Loucy (cell line): ENCODE measurements at regions not wholly inside any gene's neighbourhood (a gene's known extent, or its start where the extent isn't known, plus 50 kb on each side); places are given as distances from the start of the nearest gene placed in this dataset.
A peak's percentile ranks its signal among the peaks of the same experiment; 100 is the strongest.

Experiments
- H2AFZ ChIP-seq: fragments of 200-600 bp; sonication (generic); 2 replicates; pipeline ENCODE4 v1.6.0; 2016; ENCODE audit warnings: antibody characterized with exemption, mild to moderate bottlenecking, low read length, moderate library complexity
- H3F3A ChIP-seq: fragments of 200-600 bp; 2 replicates; pipeline ENCODE4 v1.6.0; 2016; ENCODE audit warnings: antibody characterized with exemption, low read depth, mild to moderate bottlenecking
- H3K27me3 ChIP-seq: fragments of 200-600 bp; sonication (generic); 2 replicates; pipeline ENCODE4 v1.6.1; 2014; ENCODE audit warnings: low read length, mild to moderate bottlenecking; ENCODE audit not compliant: insufficient read depth, poor library complexity, severe bottlenecking
- H3K36me3 ChIP-seq: fragments of 200-600 bp; sonication (generic); 2 replicates; pipeline ENCODE4 v1.6.1; 2016; ENCODE audit warnings: low read length; ENCODE audit not compliant: insufficient read depth
- H3K4me1 ChIP-seq: fragments of 200-600 bp; sonication (generic); 2 replicates; pipeline ENCODE4 v1.5.1; 2014; ENCODE audit warnings: low read length, mild to moderate bottlenecking; ENCODE audit not compliant: insufficient read depth, poor library complexity, severe bottlenecking
- H3K4me2 ChIP-seq: fragments of 200-600 bp; sonication (generic); 2 replicates; pipeline ENCODE4 v1.6.0; 2014; ENCODE audit warnings: antibody characterized with exemption, low read length, low read depth, mild to moderate bottlenecking; ENCODE audit not compliant: poor library complexity, severe bottlenecking
- H3K4me3 ChIP-seq: fragments of 200-600 bp; sonication (generic); 2 replicates; pipeline ENCODE4 v1.5.1; 2014; ENCODE audit warnings: low read length, mild to moderate bottlenecking, mixed read lengths; ENCODE audit not compliant: poor library complexity, severe bottlenecking
- H3K79me2 ChIP-seq: fragments of 200-600 bp; sonication (generic); 2 replicates; pipeline ENCODE4 v1.6.1; 2014; ENCODE audit warnings: low read length; ENCODE audit not compliant: insufficient read depth
- H3K9ac ChIP-seq: fragments of 200-600 bp; sonication (generic); 2 replicates; pipeline ENCODE4 v1.6.0; 2014; ENCODE audit warnings: mild to moderate bottlenecking, low read depth, low read length, moderate library complexity; ENCODE audit not compliant: poor library complexity, severe bottlenecking
- H3K9me2 ChIP-seq: fragments of 200-600 bp; sonication (generic); replicated peaks from 2 replicates; pipeline ENCODE4 v1.6.1; 2016; ENCODE audit warnings: low read depth, low read length, mixed read lengths
- H3K9me3 ChIP-seq: fragments of 200-600 bp; sonication (generic); 2 replicates; pipeline ENCODE4 v1.6.1; 2014; ENCODE audit warnings: mild to moderate bottlenecking, antibody characterized with exemption, low read length, low read depth; ENCODE audit not compliant: insufficient read depth
- H4K20me1 ChIP-seq: fragments of 200-600 bp; sonication (generic); 2 replicates; pipeline ENCODE4 v1.6.0; 2014; ENCODE audit warnings: antibody characterized with exemption, low read length, mild to moderate bottlenecking; ENCODE audit not compliant: insufficient read depth, poor library complexity, severe bottlenecking
- CTCF ChIP-seq: fragments of 200-600 bp; sonication (generic); conservative IDR thresholded peaks from 2 replicates; pipeline ENCODE4 v1.5.1; 2014; ENCODE audit warnings: mild to moderate bottlenecking, antibody characterized with exemption, low read length
- EZH2phosphoT487 ChIP-seq: fragments of 200-600 bp; IDR thresholded peaks from 2 replicates; pipeline ENCODE4 v1.6.1; 2018; ENCODE audit warnings: antibody characterized with exemption, mild to moderate bottlenecking, moderate library complexity, borderline replicate concordance

- Histone ChIP-seq H3K27me3 (no peaks in the 10 kb centered on the region), H4K20me1 (no peaks in the 10 kb centered on the region), H3K79me2 (peaks cover 44% of the 10 kb centered on the region), H3K36me3 (no peaks in the 10 kb centered on the region), H2AFZ (no peak overlapping the region), H3F3A (peaks cover 11% of the 10 kb centered on the region; the same call in 1 of the 2 replicates), H3K4me1 (peaks cover 53% of the 10 kb centered on the region), H3K4me2 (peak overlapping the region; percentile 78), H3K4me3 (peak overlapping the region; percentile 73), H3K9me3 (no peaks in the 10 kb centered on the region), H3K9ac (peak overlapping the region; percentile 87), H3K9me2 (no peaks in the 10 kb centered on the region)
- TF ChIP-seq EZH2phosphoT487 (no peak), CTCF (no peak)
Measured at GRCh38 chr12:126966498-126966897, 1300.5 kb upstream of the TMEM132C start.

GRCh38 chr12:126967152-126967551 lies 1299.8 kb upstream of the TMEM132C start:
- H3K9me3 ChIP-seq, result no peaks in the 10 kb centered on the region
- no peak for TF ChIP-seq EZH2phosphoT487
- no peak for TF ChIP-seq CTCF
- peaks cover 53% of the 10 kb centered on the region for H3K4me1 ChIP-seq
- H3F3A ChIP-seq, result peaks cover 11% of the 10 kb centered on the region; the same call in 1 of the 2 replicates
- H3K9ac ChIP-seq, result peak overlapping the region; percentile 87
- H3K9me2 ChIP-seq, result no peaks in the 10 kb centered on the region
- peak overlapping the region; percentile 78 for H3K4me2 ChIP-seq
- H3K27me3 ChIP-seq, result no peaks in the 10 kb centered on the region
- H3K36me3 ChIP-seq, result no peaks in the 10 kb centered on the region
- no peak overlapping the region for H2AFZ ChIP-seq
- peaks cover 37% of the 10 kb centered on the region for H3K79me2 ChIP-seq
- H3K4me3 ChIP-seq, result peak overlapping the region; percentile 73
- no peaks in the 10 kb centered on the region for H4K20me1 ChIP-seq

GRCh38 chr12:126974779-126975178 lies 1292.2 kb upstream of the TMEM132C start:
- no peak overlapping the region for H3K9ac ChIP-seq
- no peaks in the 10 kb centered on the region for H3K9me2 ChIP-seq
- TF ChIP-seq CTCF (peak; percentile 54), EZH2phosphoT487 (no peak)
- H3F3A ChIP-seq, result no peaks in the 10 kb centered on the region
- peak overlapping the region; percentile 4 for H3K4me2 ChIP-seq
- H3K36me3 ChIP-seq, result no peaks in the 10 kb centered on the region
- no peaks in the 10 kb centered on the region for H3K27me3 ChIP-seq
- no peaks in the 10 kb centered on the region for H4K20me1 ChIP-seq
- no peak overlapping the region for H2AFZ ChIP-seq
- no peaks in the 10 kb centered on the region for H3K9me3 ChIP-seq
- peaks cover 35% of the 10 kb centered on the region for H3K4me1 ChIP-seq
- no peaks in the 10 kb centered on the region for H3K79me2 ChIP-seq
- no peak overlapping the region for H3K4me3 ChIP-seq
